HG03460 (cell line): ENCODE measurements at regions not wholly inside any gene's neighbourhood (a gene's known extent, or its start where the extent isn't known, plus 50 kb on each side); places are given as distances from the start of the nearest gene placed in this dataset.

Experiments
- ATAC-seq: cut with Tn5 transposase; IDR thresholded peaks from one replicate; pipeline ENCODE4 v1.9.1; 2021; ENCODE audit not compliant: unreplicated experiment

- ATAC-seq, result no peak
Measured at GRCh38 chr20:24862606-24863005, 86.5 kb upstream of the CST7 start.

GRCh38 chr20:24863356-24863755, 85.7 kb upstream of the CST7 start:
- no peak for ATAC-seq

DNA sequence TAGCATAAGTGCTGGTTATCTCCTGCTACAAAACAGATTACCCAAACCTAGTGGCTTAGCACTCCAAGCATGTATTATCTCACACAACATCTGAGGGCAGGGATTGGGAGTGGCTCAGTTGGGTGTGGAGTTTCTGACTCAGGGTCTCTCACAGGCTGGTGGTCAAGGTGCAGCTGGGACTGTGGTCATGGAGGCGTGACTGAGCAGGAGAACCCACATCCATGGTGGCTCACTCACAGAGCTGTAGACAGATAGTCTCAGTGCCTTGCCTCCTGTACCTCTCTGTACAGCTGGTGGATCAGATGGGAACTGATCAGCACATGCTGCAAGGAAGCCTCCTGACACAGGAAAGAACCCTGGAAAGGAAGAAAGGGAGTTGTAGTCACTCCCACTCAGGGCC, 83.1 kb upstream of the CST7 start:
- no peak for ATAC-seq

DNA sequence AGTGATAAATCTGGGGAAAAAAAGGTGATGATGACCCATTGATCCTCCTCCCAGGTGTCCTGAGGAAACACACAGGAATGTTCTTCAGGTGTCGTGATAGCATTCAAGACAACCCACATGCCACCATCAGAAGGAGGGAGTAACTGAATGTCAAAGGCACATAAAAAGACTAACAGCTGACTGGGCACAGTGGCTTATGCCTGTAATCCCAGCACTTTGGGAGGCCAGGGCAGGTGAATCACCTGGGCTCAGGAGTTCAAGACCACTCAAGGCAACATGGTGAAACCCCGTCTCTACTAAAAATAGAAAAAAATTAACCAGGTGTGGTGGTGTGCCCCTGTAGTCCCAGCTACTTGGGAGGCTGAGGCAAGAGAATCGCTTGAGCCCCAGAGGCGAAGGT, 82.3 kb upstream of the CST7 start:
- no peak for ATAC-seq

DNA sequence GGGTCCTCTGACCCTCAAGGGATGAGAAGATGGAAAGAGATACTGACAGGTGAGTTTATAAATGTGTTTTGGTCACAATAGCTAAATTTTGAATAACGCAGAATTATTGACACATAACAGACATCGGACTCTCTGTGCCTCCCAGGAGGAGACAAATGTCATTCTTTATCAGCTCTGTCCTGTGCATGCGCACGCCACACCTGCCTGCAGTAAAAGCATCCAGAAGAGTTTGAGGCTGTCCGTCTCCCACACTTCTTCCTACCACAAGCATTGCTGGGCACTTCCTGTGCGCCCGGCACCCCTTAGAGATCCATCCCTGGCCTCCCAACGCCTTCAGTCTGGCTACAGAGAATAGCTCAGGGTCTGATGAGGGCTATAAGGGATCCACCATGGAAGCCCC, 81.5 kb upstream of the CST7 start:
- ATAC-seq, result no peak

GRCh38 chr20:24868396-24868927, 80.6 kb upstream of the CST7 start:
- no peak for ATAC-seq

GRCh38 chr20:24868959-24869358, 80.1 kb upstream of the CST7 start:
- ATAC-seq, result no peak

GRCh38 chr20:24870057-24870456, 79.0 kb upstream of the CST7 start:
- no peak for ATAC-seq

- no peak for ATAC-seq
Measured at GRCh38 chr20:24870881-24871280, 78.2 kb upstream of the CST7 start.

GRCh38 chr20:24871480-24872213, 77.4 kb upstream of the CST7 start:
- no peak for ATAC-seq

DNA sequence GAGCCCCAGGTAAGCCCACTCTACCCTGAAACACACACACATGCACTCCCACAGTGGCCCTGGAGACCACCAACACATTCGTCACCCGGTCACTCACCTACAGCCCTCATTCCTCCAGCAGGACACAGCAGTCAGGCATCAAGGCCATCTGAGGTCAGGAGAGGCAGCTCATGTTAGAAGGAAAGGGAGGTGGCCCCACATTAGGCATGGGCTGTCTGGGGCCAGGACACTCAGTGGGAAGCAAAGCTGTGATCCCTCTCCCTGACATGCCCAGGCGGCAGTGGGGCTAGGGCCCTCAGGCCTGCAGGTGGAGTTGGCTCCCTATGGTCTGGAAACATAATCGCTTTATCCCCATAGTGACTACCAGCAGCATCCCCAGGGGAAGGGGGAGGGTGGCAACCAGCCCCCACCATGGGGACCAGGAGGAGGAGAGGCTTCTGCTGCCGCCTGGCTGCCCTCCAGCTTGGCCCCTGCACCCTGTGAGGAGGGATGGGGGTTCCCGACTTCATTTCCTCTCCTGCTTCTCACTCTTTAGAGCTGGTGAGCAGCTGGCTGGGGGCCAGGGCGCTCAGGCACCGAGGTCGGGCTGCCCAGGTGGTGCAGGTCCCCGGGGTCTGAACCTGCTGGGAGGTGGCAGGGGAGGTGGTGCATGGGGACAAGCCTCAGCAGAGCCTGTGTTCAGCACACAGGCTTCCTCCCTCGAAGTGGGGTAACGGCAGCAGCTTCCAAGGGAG, 76.6 kb upstream of the CST7 start:
- peak; percentile 46 for ATAC-seq

- peak; percentile 1 for ATAC-seq
Measured at GRCh38 chr20:24873025-24873620, 75.9 kb upstream of the CST7 start.

GRCh38 chr20:24875078-24875477, 74.0 kb upstream of the CST7 start:
- ATAC-seq, result no peak

DNA sequence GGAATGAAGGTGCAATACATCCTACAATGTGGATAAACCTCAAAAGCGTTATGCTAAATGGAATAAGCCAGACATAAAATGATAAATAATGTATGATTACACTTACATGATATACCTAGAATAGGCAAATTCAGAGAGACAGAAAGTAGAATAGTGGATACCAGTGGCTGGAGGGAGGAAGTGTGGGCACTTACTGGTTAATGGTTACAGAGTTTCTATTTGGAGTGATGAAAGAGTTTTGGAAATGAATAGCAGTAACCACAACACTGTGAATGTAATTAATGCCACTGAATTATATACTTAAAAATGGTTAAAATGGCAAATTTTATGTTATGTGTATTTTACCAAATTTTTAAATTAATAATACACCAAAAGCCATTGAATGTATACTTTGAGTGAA, 71.4 kb upstream of the CST7 start:
- ATAC-seq, result peak; percentile 48

DNA sequence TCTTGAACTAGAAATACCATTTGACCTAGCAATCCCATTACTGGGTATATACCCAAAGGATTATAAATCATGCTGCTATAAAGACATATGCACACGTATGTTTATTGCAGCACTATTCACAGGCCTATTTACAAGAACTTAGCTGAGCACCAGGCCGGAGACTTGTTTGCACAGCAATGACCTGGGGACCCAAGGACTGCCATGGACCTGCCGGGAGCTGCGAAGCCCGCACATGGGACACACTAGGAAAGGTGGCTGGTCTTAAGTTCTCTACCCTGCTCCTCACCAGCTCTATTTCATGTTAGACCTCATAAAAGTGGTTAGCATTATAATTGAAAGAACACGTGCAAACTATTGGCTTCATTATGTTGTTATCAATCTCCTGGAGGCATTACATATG, 70.4 kb upstream of the CST7 start:
- no peak for ATAC-seq

DNA sequence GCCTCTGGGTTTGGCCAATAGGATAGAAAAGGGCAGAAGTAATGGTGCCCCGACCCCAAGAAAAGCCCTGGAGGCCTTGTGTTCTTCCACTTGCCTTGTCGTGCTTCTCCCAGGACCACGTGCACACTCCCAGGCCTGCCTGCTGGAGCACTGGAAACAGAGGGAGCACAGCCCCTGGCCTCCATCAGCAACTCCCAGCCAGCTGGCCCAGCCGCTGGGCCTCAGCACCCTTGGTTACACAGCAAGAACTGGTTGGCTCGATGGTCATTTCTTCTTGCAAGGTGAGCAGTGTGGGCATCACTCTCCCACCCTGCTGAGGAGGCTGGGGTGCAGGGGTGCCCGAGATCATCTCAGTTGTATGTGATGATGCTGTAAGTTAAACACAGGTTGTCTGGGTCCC, 69.2 kb upstream of the CST7 start:
- no peak for ATAC-seq

GRCh38 chr20:24880356-24880755, 68.7 kb upstream of the CST7 start:
- no peak for ATAC-seq

GRCh38 chr20:24890286-24890685, 58.8 kb upstream of the CST7 start:
- no peak for ATAC-seq

DNA sequence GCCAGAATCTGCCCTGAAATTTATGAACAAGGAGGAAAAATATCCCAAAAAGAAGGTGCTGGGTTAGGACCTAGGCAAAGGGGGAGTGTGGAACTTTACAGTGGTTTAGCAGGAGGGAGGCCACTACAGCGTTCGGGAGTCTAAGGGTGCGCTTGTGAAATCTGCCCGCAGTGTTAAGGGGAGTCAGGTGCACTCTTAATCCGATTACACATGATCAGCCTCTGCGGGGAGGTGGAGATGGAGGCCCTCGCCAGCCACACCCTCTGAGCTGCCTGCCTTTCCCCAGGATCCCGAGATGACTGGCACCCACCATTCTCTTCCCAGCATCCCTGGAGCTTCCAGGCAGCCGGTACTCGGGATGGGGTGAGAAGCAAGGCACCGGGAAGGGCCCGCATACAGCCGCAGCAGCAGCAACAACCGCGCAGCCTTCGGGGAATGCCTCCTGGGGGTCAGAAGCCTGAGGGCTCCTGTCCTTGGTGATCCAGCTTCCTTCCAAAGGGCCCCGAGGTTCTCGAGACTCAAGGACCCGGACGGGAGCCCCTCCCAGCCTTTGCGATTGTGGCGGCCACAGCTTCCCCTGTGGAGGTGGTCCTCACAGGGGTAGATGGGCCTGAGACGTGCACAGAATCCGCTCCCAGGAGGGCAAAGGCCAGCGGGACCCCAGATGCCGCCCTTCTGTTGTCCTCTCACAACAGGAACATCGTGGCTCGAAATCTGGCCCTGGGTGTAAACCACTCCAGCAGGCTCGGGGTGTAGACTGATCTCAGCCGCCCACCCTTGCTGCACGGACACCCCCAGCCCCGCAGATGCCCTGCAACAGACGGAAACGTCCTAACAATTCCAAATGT, 57.3 kb upstream of the CST7 start:
- no peak for ATAC-seq

GRCh38 chr20:24892522-24892921, 56.5 kb upstream of the CST7 start:
- no peak for ATAC-seq

- no peak for ATAC-seq
Measured at GRCh38 chr20:24892931-24893330, 56.1 kb upstream of the CST7 start.
